ENCODE measurements at regions not wholly inside any gene's neighbourhood (a gene's known extent, or its start where the extent isn't known, plus 50 kb on each side); places are given as distances from the start of the nearest gene placed in this dataset.

- TF ChIP-seq EZH2 (IDR thresholded peaks at IDR 0.05; ENCODE audit: low read length, unreplicated experiment): no peak
- TF ChIP-seq, protein P1, sequence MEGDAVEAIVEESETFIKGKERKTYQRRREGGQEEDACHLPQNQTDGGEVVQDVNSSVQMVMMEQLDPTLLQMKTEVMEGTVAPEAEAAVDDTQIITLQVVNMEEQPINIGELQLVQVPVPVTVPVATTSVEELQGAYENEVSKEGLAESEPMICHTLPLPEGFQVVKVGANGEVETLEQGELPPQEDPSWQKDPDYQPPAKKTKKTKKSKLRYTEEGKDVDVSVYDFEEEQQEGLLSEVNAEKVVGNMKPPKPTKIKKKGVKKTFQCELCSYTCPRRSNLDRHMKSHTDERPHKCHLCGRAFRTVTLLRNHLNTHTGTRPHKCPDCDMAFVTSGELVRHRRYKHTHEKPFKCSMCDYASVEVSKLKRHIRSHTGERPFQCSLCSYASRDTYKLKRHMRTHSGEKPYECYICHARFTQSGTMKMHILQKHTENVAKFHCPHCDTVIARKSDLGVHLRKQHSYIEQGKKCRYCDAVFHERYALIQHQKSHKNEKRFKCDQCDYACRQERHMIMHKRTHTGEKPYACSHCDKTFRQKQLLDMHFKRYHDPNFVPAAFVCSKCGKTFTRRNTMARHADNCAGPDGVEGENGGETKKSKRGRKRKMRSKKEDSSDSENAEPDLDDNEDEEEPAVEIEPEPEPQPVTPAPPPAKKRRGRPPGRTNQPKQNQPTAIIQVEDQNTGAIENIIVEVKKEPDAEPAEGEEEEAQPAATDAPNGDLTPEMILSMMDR (conservative IDR thresholded peaks at IDR 0.05; ENCODE audit: low read depth, low read length): no peak
Measured at GRCh38 chr2:105588581-105588980, 156.1 kb upstream of the NCK2 start.

All from PC-3 (cell line).